GM18909 (cell line): ENCODE measurements at regions not wholly inside any gene's neighbourhood (a gene's known extent, or its start where the extent isn't known, plus 50 kb on each side); places are given as distances from the start of the nearest gene placed in this dataset.

Experiments used
- ATAC-seq: cut with Tn5 transposase; IDR thresholded peaks from one replicate; pipeline ENCODE4 v1.9.1; 2021; ENCODE audit warnings: mild to moderate bottlenecking; ENCODE audit not compliant: unreplicated experiment, poor library complexity

GRCh38 chr7:41203542-41203941, 499.3 kb downstream of the INHBA start:
- ATAC-seq: no peak

- no peak for ATAC-seq
These were observed 501.9 kb downstream of the INHBA start for GRCh38 chr7:41201021-41201420.

DNA sequence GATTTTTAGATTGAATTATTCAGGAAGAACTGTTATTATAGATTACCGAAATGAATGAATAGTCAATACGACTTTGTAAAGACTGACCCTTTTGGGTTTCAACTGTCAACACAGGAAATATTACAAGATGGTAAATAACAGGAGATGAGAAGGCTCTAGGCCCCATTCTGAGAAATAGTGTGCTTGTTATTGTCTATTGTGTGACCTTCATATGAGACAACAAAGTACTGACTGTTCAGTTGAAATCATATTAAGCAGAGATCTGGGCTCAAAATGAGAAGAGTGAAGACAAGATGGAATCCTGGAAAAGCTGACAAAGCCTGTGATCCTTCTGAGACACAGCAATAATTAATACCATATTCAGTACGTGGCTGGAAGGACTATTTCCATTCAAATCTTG, 503.8 kb downstream of the INHBA start:
- no peak for ATAC-seq

DNA sequence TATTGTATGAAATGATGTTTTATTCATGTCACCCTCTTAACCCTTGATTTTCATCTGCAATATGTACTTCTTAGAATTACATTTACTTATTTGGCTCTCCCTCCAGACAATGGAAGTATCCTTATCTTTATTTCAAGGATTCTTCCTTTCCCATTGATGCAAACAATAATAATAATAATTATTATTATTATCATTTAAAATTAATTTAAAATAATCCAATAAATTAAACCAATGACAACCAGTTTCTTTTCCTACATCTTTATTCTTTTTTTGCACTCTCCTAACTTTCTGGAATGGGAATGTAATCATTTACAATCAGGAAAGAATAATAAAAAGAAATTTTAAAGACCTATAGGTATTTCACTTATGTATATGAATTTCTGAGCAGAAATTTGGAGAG, 504.4 kb downstream of the INHBA start:
- ATAC-seq: no peak

DNA sequence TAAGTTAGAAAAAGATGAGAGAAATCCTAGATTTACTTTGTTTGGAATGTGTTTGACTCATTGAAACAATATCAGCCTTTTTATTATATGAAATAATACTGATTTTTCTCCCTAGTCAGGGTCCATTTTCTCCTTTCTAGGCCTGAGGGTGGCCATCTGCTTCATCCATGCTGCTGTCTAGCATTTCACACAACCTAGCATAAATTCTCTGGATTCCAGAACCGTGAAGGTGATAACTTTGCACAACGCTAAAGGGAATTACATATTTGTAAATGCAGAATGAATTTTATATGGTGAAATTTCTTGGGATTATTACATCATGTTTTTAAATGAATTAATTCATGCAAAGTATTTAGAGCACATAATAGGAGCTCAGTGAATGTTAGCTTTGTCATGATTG, 505.1 kb downstream of the INHBA start:
- no peak for ATAC-seq

GRCh38 chr7:41193738-41194282, 509.1 kb downstream of the INHBA start:
- ATAC-seq: no peak

DNA sequence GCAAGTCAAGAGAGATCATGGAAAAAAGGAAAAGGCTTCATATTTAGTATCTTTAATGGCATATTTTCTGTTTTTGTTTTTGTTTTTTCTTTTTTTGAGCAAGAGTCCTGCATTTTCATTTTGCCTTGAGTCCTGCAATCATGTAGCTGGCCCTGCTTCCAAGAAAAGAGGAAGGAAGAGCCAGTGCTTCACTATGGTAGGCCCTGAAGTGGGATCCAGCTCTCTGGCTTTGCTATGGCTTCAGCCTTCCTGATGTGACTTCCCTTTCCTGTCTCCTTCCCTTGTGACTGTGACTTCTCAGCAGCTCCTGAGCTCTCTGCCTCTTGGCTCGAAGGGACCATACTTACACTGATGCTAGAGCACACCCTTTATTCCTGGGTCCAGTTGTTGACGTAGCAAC, 512.3 kb downstream of the INHBA start:
- ATAC-seq: no peak

GRCh38 chr7:41189866-41190265, 513.0 kb downstream of the INHBA start:
- no peak for ATAC-seq

GRCh38 chr7:41188163-41189130, 514.4 kb downstream of the INHBA start:
- no peak for ATAC-seq

DNA sequence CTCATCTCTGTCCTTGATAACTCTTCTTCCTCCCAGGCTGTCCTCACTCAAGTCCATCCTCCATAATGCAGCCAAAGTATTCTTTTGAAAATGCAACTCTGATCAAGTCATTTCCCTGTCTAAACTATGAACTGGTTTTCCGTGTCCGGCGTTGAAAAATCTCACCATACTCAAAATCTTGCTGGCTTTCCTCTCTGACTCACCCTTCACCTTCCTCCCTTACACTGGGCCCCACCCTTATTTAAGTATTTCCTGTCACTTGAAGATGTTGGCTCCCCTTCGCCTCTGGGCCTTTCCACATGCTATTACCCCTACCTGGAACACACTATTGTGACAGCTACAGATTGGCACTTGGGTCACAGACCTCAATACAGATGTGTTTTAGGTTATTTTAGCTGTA, 515.6 kb downstream of the INHBA start:
- no peak for ATAC-seq

DNA sequence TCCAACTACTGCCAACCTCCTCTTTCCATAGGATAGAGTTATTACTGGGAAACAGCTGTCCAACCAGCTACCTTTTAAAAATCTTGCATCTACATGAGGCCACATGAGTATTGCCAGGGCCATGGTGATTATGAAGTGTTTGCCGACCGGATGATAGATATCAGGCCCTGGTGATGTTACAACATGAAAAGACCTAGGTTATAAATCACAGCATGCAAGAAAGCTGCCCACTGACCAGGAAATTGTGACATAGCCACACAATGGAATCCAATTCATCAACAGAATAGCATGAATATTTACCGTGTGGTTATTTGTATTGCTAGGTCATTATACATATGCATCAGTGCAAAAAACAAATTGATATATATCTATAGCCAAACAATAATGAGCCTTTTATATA, 517.0 kb downstream of the INHBA start:
- ATAC-seq: no peak

- no peak for ATAC-seq
These were observed 519.1 kb downstream of the INHBA start for GRCh38 chr7:41183741-41184140.

DNA sequence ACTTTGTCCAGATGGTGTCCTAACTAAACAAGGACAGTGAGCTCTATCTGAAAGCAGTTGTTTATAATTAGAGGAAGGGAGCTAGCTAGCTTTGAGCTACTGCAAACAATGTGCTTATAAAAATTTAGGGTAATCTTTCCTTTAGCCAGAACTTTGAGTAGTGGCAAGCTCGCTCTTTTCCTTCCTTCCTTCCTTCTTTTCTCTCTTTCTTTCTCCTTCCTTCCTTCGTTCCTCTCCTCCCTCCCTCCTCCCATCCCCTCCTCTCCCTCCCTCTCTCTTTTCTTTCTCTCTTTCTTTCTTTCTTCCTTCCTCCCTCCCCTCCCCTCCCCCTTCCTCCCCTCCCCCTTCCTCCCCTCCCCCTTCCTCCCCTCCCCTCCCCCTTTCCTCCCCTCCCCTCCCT, 520.1 kb downstream of the INHBA start:
- no peak for ATAC-seq

DNA sequence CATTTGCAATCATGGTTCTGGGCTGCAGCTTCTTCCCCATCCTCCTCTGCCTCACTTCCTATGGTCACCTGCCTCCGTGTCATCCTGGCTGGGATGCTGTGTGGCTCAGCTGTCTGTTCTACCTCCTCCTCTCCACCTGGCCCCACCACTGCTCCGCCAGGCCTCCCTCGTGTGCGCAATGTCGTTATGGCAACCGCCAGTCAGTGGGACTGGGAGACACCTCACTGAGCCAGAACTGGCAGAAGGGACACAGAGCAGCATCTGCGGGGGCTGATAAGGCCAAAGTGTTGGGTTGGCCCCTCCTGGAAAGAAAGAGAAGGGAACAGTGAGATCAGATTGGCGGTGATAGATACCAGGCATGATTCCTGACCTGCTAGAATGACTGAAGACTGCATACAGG, 527.5 kb downstream of the INHBA start:
- ATAC-seq: no peak

DNA sequence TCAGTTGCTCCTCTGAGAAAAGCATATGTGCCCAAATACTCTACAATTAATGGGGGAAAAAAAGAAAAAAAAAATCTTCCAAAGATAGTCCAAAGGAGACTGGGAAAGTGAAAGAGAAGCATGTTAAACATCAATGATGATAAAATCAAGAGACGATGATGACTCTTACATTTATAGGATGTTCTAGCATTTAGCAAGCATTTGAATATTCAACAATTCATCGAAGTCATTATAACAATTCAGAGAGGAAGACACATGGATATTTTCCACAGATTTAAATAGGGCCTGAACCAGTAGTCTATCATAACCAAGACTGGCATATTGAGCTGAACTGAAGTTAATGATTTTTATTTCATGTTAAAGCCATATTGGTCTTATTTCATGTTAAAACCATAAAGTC, 528.4 kb downstream of the INHBA start:
- no peak for ATAC-seq

GRCh38 chr7:41170466-41170865, 532.4 kb downstream of the INHBA start:
- ATAC-seq: no peak

GRCh38 chr7:41169317-41169716, 533.6 kb downstream of the INHBA start:
- no peak for ATAC-seq

DNA sequence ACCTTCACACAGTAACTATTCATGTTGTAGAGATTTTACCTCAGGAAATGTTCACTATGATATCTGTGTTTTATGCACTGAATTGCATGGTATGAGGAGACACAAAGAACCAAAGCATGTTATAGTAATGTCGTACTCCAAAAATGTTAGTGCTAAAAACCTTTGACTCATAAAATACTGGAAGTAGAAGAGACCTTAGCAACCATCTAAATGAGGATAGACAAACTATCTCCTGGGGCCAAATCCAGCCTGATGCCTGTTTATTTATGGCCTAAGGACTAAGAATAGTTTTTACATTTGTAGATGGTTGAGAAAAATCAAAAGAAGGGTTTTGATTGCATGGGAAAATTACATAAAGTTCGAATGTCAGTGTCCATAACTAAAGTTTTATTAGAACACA, 535.1 kb downstream of the INHBA start:
- ATAC-seq: no peak

DNA sequence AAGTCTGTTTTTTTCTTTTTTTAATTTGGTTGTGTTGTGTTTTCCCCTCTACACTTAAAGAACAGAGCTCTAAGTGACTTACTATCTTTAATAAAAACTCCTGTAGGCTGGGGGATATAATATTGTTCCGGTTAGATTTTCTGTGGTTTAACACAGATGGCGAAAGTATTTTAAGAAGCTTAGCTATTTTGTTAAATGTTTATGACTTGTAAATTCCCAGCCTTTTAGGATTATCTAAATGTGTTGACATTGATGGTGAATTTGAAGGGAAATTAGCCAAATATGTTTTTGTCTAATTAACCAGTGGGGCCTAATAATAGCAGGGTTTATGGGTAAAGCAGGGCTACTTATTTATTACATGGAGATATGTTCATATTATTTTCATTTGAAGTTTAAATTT, 538.5 kb downstream of the INHBA start:
- no peak for ATAC-seq

GRCh38 chr7:41163991-41164390, 538.9 kb downstream of the INHBA start:
- no peak for ATAC-seq

DNA sequence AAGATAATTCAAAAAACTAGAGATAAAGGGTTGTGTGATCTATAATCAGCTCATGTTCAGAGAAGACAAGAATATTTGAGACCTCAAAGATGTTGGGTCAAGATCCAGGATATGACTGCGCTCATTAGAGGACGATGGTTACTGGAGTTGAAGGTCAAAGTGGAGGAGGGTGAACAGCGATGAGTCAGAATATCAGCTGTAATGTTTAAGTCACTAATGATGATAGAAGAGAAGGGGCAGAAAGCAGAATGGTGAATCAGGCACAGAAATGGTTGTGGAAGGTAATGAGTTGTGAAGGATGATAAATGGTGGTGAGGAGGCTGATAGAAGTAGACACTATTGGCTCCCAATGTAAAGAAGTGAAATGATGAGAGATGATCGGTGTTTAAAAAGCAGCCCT, 540.3 kb downstream of the INHBA start:
- no peak for ATAC-seq

DNA sequence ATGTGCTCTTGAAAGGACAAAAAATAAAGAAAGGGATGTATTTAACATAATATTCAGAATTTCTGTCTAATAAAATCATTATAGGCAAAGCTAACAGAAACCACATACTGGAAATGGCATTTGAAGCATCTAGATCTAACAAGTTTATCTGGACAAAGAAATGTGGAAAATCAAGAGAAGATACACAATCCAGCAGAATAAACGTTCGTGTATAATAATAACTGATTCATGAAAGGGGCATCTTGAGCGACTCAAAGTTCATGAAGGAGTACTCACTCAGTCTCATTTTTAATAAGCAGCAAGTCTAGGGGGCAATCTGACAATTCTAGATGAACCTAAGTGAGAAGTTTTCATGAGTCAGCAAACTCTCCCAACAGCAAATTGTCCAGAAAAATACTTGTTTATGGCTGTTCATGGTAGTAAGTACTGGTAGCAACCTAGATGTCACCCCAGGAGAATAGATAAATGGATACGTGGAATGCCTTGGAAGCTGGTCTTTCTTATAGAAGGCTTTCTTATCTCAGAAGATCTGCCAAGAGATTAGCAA, 541.8 kb downstream of the INHBA start:
- ATAC-seq: no peak
